Endodermal cell (in vitro differentiated cells): ENCODE measurements at regions not wholly inside any gene's neighbourhood (a gene's known extent, or its start where the extent isn't known, plus 50 kb on each side); places are given as distances from the start of the nearest gene placed in this dataset.
A peak's percentile ranks its signal among the peaks of the same experiment; 100 is the strongest.

ENCODE experiments used
- DNase-seq: peaks from one replicate; pipeline ENCODE4 v3.0.0-alpha.2; 2017
- H3K27ac ChIP-seq: 2 replicates; pipeline ENCODE4 v1.5.1; 2013; ENCODE audit warnings: mild to moderate bottlenecking, low read depth, low read length, moderate library complexity
- H3K27me3 ChIP-seq: 2 replicates; pipeline ENCODE4 v1.6.1; 2013; ENCODE audit warnings: mild to moderate bottlenecking, low read length, moderate library complexity; ENCODE audit not compliant: insufficient read depth, control insufficient read depth, poor library complexity, severe bottlenecking
- H3K36me3 ChIP-seq: 2 replicates; pipeline ENCODE4 v1.7.0; 2013; ENCODE audit warnings: mild to moderate bottlenecking, low read length, moderate library complexity; ENCODE audit not compliant: control insufficient read depth, insufficient read depth
- H3K4me1 ChIP-seq: one replicate; pipeline ENCODE4 v1.7.0; 2013; ENCODE audit warnings: low read length; ENCODE audit not compliant: control insufficient read depth, insufficient read depth
- H3K4me3 ChIP-seq: 2 replicates; pipeline ENCODE4 v1.5.1; 2013; ENCODE audit warnings: mild to moderate bottlenecking, low read length, moderate library complexity
- H3K9ac ChIP-seq: 2 replicates; pipeline ENCODE4 v1.6.1; 2013; ENCODE audit warnings: mild to moderate bottlenecking, low read length, moderate library complexity; ENCODE audit not compliant: poor library complexity, severe bottlenecking; ENCODE audit errors: extremely low read depth
- H3K9me3 ChIP-seq: 2 replicates; pipeline ENCODE4 v1.6.1; 2013; ENCODE audit warnings: mild to moderate bottlenecking, low read length, moderate library complexity; ENCODE audit not compliant: control insufficient read depth
- H3K27ac Mint-ChIP-seq: 2 replicates; pipeline ENCODE4 v1.8.0; 2020; ENCODE audit warnings: mixed read lengths
- H3K27me3 Mint-ChIP-seq: 2 replicates; pipeline ENCODE4 v1.8.0; 2021; ENCODE audit warnings: mild to moderate bottlenecking, mixed read lengths; ENCODE audit not compliant: insufficient read depth
- H3K36me3 Mint-ChIP-seq: 2 replicates; pipeline ENCODE4 v1.8.0; 2020; ENCODE audit warnings: low read depth, mixed read lengths
- H3K4me1 Mint-ChIP-seq: 2 replicates; pipeline ENCODE4 v1.8.0; 2020; ENCODE audit warnings: mixed read lengths
- H3K4me3 Mint-ChIP-seq: 2 replicates; pipeline ENCODE4 v1.8.0; 2020; ENCODE audit warnings: mild to moderate bottlenecking, moderate library complexity, mixed read lengths
- H3K9me3 Mint-ChIP-seq: 2 replicates; pipeline ENCODE4 v1.8.0; 2020; ENCODE audit warnings: mild to moderate bottlenecking, mixed read lengths
- WGBS, 2 experiments: methylation state at CpG; one replicate each; pipeline versions ENCODE4 v1.1.5 to v1.1.7; 2013; ENCODE audit warnings: missing lambda C conversion rate in 2 of 2, mixed read lengths in 1 of 2; ENCODE audit not compliant: insufficient coverage in 1 of 2, insufficient read length in 1 of 2; 5-methylcytosine and 5-hydroxymethylcytosine counted together
- TF ChIP-seq, protein P1 (sequence below): fragments of 200-600 bp; sonication (generic); conservative IDR thresholded peaks from 2 replicates; pipeline ENCODE4 v1.5.0; 2021; ENCODE audit warnings: antibody characterized with exemption, mild to moderate bottlenecking

DNA sequence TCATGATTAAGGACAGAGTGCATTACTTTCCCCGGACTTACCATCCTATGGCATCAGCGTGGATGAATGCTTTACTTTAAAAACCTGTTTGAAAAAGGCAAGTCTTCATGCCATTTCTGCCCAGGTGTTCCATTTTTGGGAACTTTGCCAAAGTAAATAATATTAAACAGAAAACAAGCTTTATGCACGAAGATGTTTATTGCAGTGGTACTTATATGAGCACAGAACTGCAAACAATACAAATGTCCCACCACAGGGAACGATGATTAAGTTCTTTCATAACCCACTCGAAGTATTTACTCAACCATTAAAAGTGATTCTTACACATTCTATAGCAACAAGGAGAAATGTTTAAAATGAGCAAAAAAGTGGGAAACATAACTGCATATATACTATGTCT lies 109.7 kb upstream of the GDF10 start:
- no peak for DNase-seq
- Histone ChIP-seq H3K4me3 (no peak overlapping the region), H3K36me3 (no peaks in the 10 kb centered on the region), H3K9ac (no peak overlapping the region), H3K27ac (no peak overlapping the region), H3K27me3 (no peaks in the 10 kb centered on the region), H3K4me1 (no peaks in the 10 kb centered on the region), H3K9me3 (no peaks in the 10 kb centered on the region)
- Mint-ChIP-seq H3K36me3 (no peaks in the 10 kb centered on the region), H3K27ac (no peak overlapping the region), H3K4me3 (no peak overlapping the region), H3K27me3 (peaks cover 2% of the 10 kb centered on the region), H3K4me1 (no peaks in the 10 kb centered on the region), H3K9me3 (no peaks in the 10 kb centered on the region)
- WGBS, 2 experiments: 93 to 100% methylated on average over 2 to 5 of the region's 5 CpGs
- TF ChIP-seq, protein P1, sequence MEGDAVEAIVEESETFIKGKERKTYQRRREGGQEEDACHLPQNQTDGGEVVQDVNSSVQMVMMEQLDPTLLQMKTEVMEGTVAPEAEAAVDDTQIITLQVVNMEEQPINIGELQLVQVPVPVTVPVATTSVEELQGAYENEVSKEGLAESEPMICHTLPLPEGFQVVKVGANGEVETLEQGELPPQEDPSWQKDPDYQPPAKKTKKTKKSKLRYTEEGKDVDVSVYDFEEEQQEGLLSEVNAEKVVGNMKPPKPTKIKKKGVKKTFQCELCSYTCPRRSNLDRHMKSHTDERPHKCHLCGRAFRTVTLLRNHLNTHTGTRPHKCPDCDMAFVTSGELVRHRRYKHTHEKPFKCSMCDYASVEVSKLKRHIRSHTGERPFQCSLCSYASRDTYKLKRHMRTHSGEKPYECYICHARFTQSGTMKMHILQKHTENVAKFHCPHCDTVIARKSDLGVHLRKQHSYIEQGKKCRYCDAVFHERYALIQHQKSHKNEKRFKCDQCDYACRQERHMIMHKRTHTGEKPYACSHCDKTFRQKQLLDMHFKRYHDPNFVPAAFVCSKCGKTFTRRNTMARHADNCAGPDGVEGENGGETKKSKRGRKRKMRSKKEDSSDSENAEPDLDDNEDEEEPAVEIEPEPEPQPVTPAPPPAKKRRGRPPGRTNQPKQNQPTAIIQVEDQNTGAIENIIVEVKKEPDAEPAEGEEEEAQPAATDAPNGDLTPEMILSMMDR: no peak

DNA sequence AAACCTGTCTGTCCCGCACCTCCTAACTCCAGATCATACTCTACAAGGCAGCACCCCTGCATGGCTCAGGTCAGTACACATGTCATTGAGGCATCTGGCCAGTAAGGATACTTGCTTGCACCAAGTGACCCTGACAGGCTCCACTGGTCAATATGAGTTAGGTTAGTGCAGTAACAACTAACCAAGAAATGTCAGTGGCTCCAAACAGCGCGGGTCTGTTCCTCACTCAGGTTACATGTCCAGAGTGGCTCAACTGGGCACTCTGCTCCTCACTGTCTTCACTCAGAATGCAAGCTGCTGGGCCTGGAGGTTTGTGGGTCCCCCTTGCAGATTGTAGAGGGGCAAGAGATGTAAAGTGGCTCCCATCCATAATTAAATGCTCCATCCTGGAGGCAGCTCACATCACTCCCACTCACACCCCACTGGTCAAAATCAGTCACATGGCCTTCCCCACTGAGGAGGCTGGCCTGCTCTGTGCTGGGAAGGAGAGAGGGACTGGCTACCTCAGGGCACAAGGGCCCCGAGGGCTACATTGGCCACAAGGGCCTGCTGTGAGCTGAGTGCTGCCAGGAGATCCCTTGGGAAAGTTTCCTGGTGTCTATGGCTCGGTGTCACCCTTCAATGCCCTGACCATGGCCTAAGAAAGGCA lies 109.1 kb upstream of the GDF10 start:
- Histone ChIP-seq H3K4me1 (no peaks in the 10 kb centered on the region), H3K27me3 (no peaks in the 10 kb centered on the region), H3K27ac (no peak overlapping the region), H3K9ac (no peak overlapping the region), H3K9me3 (no peaks in the 10 kb centered on the region), H3K36me3 (no peaks in the 10 kb centered on the region), H3K4me3 (no peak overlapping the region)
- no peaks in the 10 kb centered on the region for H3K36me3 Mint-ChIP-seq
- H3K4me1 Mint-ChIP-seq: no peaks in the 10 kb centered on the region
- peaks cover 2% of the 10 kb centered on the region for H3K27me3 Mint-ChIP-seq
- H3K27ac Mint-ChIP-seq: no peak overlapping the region
- 91% methylated on average over 4 to 5 of the region's 5 CpGs for WGBS, 2 experiments
- no peak overlapping the region for H3K4me3 Mint-ChIP-seq
- TF ChIP-seq, protein P1: no peak
- DNase-seq: peak; percentile 33
- H3K9me3 Mint-ChIP-seq: no peaks in the 10 kb centered on the region

DNA sequence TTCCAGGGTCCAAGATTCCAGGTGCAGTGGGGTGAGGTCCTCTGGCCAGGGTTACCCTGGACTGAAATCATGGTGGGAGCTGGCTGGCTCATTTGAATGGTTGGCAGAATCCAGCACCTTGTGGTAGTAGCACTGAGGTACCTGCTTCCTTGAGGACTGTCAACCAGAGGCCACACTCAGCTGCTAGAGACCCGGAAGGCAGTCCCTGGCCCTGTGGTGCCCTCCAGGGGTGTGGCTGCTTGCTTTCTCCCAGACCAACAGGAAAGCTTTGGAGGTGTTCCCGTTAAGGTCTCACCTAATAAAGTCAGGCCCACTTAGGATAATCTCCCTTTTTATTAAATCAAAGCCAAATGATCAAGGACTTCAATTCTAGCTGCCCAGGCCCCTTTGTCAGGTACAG lies 107.7 kb upstream of the GDF10 start:
- Histone ChIP-seq H3K9me3 (no peaks in the 10 kb centered on the region), H3K4me3 (no peak overlapping the region), H3K27ac (no peak overlapping the region), H3K27me3 (no peaks in the 10 kb centered on the region), H3K9ac (no peak overlapping the region), H3K4me1 (no peaks in the 10 kb centered on the region), H3K36me3 (no peaks in the 10 kb centered on the region)
- Mint-ChIP-seq H3K9me3 (no peaks in the 10 kb centered on the region), H3K4me3 (no peak overlapping the region), H3K4me1 (no peaks in the 10 kb centered on the region), H3K27me3 (peaks cover 2% of the 10 kb centered on the region), H3K27ac (no peak overlapping the region), H3K36me3 (no peaks in the 10 kb centered on the region)
- TF ChIP-seq, protein P1: peak; percentile 28
- no peak for DNase-seq
- 81% methylated on average over 2 of the region's 2 CpGs; no CpG with 5 or more reads in 1 of the 2 experiments for WGBS, 2 experiments
